ENCODE measurements at regions not wholly inside any gene's neighbourhood (a gene's known extent, or its start where the extent isn't known, plus 50 kb on each side); places are given as distances from the start of the nearest gene placed in this dataset.

GRCh38 chr22:19576460-19577421 is 52.5 kb upstream of the CLDN5 start (continued):
- TF ChIP-seq TSHZ1 (CRISPR knock-in tag; IDR thresholded peaks at IDR 0.05) (no peak), ATF7 (IDR thresholded peaks at IDR 0.05) (no peak), TCF3 (CRISPR knock-in tag; IDR thresholded peaks at IDR 0.05) (peak; percentile 60), GABPB1 (CRISPR knock-in tag; IDR thresholded peaks at IDR 0.05) (peak; percentile 37; the same call in 1 of the 2 replicates), CHD4 (IDR thresholded peaks at IDR 0.05; ENCODE audit: insufficient read depth, insufficient replicate concordance, low read depth, low read length, poor library complexity, severe bottlenecking) (no peak), SNIP1 (IDR thresholded peaks at IDR 0.05; ENCODE audit: low read depth) (no peak), MXD1 (CRISPR knock-in tag; IDR thresholded peaks at IDR 0.05; ENCODE audit: borderline replicate concordance, poor library complexity, severe bottlenecking) (no peak), MEIS2 (IDR thresholded peaks at IDR 0.05; ENCODE audit: partially characterized antibody) (no peak), KHSRP (IDR thresholded peaks at IDR 0.05) (no peak), ZNF79 (CRISPR knock-in tag; IDR thresholded peaks at IDR 0.05; ENCODE audit: low read depth) (0 out of 2 replicates have a peak, but pooled peaks have one; percentile 29), BRCA1 (IDR thresholded peaks at IDR 0.05) (no peak), BRCA1 (CRISPR knock-in tag; IDR thresholded peaks at IDR 0.05) (no peak), ATF1 (CRISPR knock-in tag; IDR thresholded peaks at IDR 0.05) (no peak), ATF1 (tag; IDR thresholded peaks at IDR 0.05) (peak; percentile 53), MAZ (CRISPR knock-in tag; conservative IDR thresholded peaks at IDR 0.05 in 1 of 2, IDR thresholded peaks at IDR 0.05 in 1 of 2) (peak; percentile 57 to 90; a peak in 3 of 4 replicates), KDM4B (IDR thresholded peaks at IDR 0.05; ENCODE audit: borderline replicate concordance in 2 of 2, low read depth in 1 of 2) (no peak; a peak in 1 of 4 replicates), TRIM25 (IDR thresholded peaks at IDR 0.05; ENCODE audit: borderline replicate concordance) (no peak), ZNF384 (IDR thresholded peaks at IDR 0.05; ENCODE audit: low read depth, low read length) (peak; percentile 81), FOXK1 (CRISPR knock-in tag; IDR thresholded peaks at IDR 0.05; ENCODE audit: borderline replicate concordance) (peak; percentile 89; the same call in 1 of the 2 replicates), GMEB1 (CRISPR knock-in tag; IDR thresholded peaks at IDR 0.05) (no peak)
